Nephron progenitor cell (in vitro differentiated cells): ENCODE measurements at regions not wholly inside any gene's neighbourhood (a gene's known extent, or its start where the extent isn't known, plus 50 kb on each side); places are given as distances from the start of the nearest gene placed in this dataset.

Experiments
- DNase-seq: peaks from one replicate; pipeline ENCODE4 v3.0.0; 2021
- H3K27ac Mint-ChIP-seq: 2 replicates; pipeline ENCODE4 v1.8.0; 2021; ENCODE audit warnings: mild to moderate bottlenecking, moderate library complexity, mixed read lengths
- H3K27me3 Mint-ChIP-seq: 2 replicates; pipeline ENCODE4 v1.8.0; 2021; ENCODE audit warnings: mild to moderate bottlenecking, low read depth, mixed read lengths; ENCODE audit not compliant: poor library complexity
- H3K36me3 Mint-ChIP-seq: 2 replicates; pipeline ENCODE4 v1.8.0; 2021; ENCODE audit warnings: low read depth, mixed read lengths
- H3K4me1 Mint-ChIP-seq: 2 replicates; pipeline ENCODE4 v1.8.0; 2021; ENCODE audit warnings: mixed read lengths
- H3K4me3 Mint-ChIP-seq: 2 replicates; pipeline ENCODE4 v1.8.0; 2021; ENCODE audit warnings: mild to moderate bottlenecking, moderate library complexity, mixed read lengths
- H3K9me3 Mint-ChIP-seq: 2 replicates; pipeline ENCODE4 v1.8.0; 2021; ENCODE audit warnings: mild to moderate bottlenecking, moderate library complexity, mixed read lengths
- CTCF ChIP-seq: fragments of 200-600 bp; sonication (generic); IDR thresholded peaks from 2 replicates; pipeline ENCODE4 v1.5.0; 2021; ENCODE audit warnings: antibody characterized with exemption

- Mint-ChIP-seq H3K4me1 (peaks cover 9% of the 10 kb centered on the region), H3K9me3 (no peaks in the 10 kb centered on the region), H3K36me3 (no peaks in the 10 kb centered on the region), H3K27ac (no peak overlapping the region), H3K4me3 (no peak overlapping the region), H3K27me3 (no peaks in the 10 kb centered on the region)
- no peak for DNase-seq
- no peak for TF ChIP-seq CTCF
These were observed 531.4 kb downstream of the TDRD15 start for GRCh38 chr2:21655136-21655535.

- DNase-seq: no peak
- TF ChIP-seq CTCF: no peak
- peaks cover 3% of the 10 kb centered on the region for H3K27me3 Mint-ChIP-seq
- peaks cover 9% of the 10 kb centered on the region for H3K4me1 Mint-ChIP-seq
- no peaks in the 10 kb centered on the region for H3K36me3 Mint-ChIP-seq
- H3K27ac Mint-ChIP-seq: no peak overlapping the region
- H3K4me3 Mint-ChIP-seq: no peak overlapping the region
- no peaks in the 10 kb centered on the region for H3K9me3 Mint-ChIP-seq
These were observed 532.7 kb downstream of the TDRD15 start for GRCh38 chr2:21656330-21657075.

DNA sequence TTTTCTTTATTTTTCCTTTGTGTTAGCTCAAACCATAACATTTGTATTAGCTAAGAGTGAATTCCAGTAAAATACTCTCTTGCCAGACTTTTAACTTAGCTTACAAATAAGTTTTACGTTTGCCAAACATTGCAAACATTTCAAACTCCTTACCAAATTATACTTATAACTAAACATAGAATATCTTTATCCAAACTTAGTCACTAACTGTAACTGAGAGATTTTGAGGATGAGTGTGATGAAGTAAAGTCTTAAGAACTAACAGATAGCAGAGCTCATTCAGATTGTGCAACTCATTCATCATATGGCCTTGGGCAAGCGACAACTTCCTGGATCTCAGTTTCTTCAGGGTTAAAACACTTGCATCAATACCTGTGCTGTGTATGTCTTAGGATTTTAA is 533.7 kb downstream of the TDRD15 start:
- Mint-ChIP-seq H3K9me3 (no peaks in the 10 kb centered on the region), H3K4me1 (peaks cover 9% of the 10 kb centered on the region), H3K27me3 (peaks cover 4% of the 10 kb centered on the region), H3K4me3 (no peak overlapping the region), H3K36me3 (no peaks in the 10 kb centered on the region), H3K27ac (no peak overlapping the region)
- TF ChIP-seq CTCF: no peak
- no peak for DNase-seq

DNA sequence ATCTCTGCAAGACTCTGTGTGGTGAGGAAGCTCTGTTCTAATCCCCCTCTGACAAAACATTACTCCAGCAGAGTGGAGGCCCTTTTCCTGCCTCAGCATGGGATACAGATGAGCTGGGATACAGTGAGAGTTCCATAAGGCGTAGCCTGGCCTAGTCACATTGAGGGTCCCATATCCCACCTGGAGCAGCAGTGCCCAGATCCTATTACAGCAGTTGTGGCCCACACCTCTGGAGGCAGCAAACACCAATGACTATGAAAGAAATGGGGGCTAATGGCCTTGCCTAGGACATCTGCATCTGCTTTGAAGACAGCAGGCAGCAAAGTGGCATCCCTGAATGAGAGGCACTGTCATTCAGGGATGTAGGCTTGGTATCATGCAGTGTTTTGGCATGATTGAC is 534.5 kb downstream of the TDRD15 start:
- no peak for DNase-seq
- peaks cover 4% of the 10 kb centered on the region for H3K27me3 Mint-ChIP-seq
- H3K9me3 Mint-ChIP-seq: no peaks in the 10 kb centered on the region
- H3K27ac Mint-ChIP-seq: no peak overlapping the region
- H3K4me3 Mint-ChIP-seq: no peak overlapping the region
- no peak for TF ChIP-seq CTCF
- no peaks in the 10 kb centered on the region for H3K36me3 Mint-ChIP-seq
- H3K4me1 Mint-ChIP-seq: peaks cover under 1% of the 10 kb centered on the region

GRCh38 chr2:21658907-21659477 is 535.2 kb downstream of the TDRD15 start:
- Mint-ChIP-seq H3K27ac (no peak overlapping the region), H3K4me3 (no peak overlapping the region), H3K4me1 (no peaks in the 10 kb centered on the region), H3K27me3 (peaks cover 4% of the 10 kb centered on the region), H3K9me3 (no peaks in the 10 kb centered on the region), H3K36me3 (no peaks in the 10 kb centered on the region)
- no peak for DNase-seq
- TF ChIP-seq CTCF: no peak

DNA sequence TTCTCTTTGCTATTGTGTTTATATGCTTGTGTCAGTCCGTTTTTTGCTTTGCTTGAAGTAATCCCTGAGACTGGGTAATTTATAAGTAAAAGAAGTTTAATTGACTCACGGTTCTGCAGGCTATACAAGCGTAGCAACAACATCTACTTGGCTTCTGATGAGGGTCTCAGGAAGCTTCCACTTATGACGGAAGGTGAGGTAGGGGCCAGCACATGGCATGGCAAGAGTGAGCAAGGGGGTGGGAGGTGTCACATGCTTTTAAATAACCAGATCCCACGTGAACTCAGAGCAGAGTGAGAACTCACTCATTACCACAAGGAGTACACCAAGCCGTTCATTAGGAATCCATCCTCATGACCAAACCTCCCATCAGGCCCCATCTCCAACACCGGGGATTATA is 540.3 kb downstream of the TDRD15 start:
- H3K4me3 Mint-ChIP-seq: no peak overlapping the region
- H3K27me3 Mint-ChIP-seq: peaks cover 4% of the 10 kb centered on the region
- H3K27ac Mint-ChIP-seq: no peak overlapping the region

More for the DNA sequence above, 540.3 kb downstream of the TDRD15 start:
- Mint-ChIP-seq H3K36me3 (no peaks in the 10 kb centered on the region), H3K9me3 (no peaks in the 10 kb centered on the region), H3K4me1 (peaks cover 4% of the 10 kb centered on the region)
- no peak for TF ChIP-seq CTCF
- no peak for DNase-seq
